HG02623 (cell line): ENCODE measurements at regions not wholly inside any gene's neighbourhood (a gene's known extent, or its start where the extent isn't known, plus 50 kb on each side); places are given as distances from the start of the nearest gene placed in this dataset.
"Not testable (repeated sequence)": the region's sequence is repeated elsewhere in the genome, so short reads cannot be mapped to it uniquely, and the experiment has no call there.

Source experiments
- ATAC-seq: cut with Tn5 transposase; IDR thresholded peaks from one replicate; pipeline ENCODE4 v1.9.1; 2021; ENCODE audit warnings: moderate library complexity; ENCODE audit not compliant: unreplicated experiment

DNA sequence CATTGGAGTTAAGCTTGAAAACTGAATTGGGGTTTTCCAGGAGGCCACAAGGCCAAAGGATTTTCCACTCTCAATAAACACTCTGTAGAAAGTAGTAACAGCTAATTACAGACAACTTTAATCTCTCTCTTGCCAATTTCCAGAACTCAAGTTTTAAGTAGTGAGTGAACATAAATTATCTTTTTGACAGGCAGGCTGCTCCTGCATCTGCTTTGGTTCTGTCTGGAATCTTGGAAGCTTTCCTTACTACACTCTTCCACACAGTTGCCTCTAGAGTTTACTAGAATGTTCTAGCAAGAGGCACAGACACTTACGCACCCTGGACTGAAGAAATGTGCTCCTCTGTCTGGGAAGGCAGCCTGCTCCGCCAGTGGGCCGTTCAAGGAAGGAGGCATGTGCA, 90.5 kb upstream of the WAC start:
- no peak for ATAC-seq

DNA sequence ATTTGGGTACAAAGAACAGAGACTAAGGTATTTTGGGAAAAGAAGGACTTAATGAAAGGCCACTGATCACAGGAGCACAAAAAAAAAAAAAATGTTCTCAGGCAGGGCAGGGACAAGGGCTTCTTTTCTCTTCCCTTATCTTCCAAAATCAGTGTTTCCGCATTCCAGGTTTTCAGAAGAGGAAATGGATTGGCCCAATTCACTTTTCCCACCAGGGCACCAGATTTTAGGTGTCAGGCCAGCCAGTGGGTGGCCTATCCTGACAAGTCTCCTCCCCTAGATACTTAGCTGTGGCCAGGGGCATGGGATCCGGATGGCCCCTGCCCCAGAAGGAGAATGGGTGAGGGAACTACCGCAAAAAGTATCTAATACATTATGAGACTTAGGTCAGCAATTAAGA, 88.9 kb upstream of the WAC start:
- ATAC-seq = no peak

DNA sequence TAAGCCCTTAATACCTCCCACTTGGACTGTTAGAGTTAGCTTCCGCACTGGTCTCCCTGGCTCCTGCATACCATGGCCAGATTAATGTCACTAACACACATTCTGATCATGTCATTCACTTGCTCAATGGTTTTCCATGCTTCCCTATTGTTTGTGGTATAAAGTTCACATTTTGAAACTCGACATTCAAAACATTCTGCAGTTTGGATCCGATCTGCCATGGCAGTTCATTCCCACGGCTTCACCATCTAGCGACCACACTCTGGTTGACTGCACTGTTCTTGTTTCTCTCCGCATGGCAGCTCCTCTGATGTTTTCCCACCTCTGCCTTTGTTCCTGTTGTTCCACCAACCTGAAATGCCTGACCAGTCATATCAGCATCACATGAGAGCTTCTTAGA, 87.4 kb upstream of the WAC start:
- ATAC-seq = no peak

DNA sequence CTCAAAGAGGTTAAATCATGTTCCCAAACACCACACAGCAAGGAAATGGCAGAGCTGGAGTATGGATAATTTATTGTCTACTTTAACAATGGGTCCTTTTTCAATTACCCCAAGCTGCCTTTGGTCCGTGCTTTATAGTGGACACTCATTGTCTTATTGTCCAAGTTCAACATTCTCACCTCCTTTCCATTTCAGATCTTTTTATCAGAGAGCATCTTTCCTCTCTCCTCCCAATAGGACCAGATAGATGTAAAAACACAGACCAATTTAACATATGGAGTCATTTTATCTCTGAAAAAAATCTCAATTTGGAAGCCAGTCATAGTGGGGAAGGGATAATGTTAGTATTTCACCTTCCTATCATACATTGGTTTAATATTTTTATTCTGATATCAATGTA, 83.5 kb upstream of the WAC start:
- no peak for ATAC-seq

DNA sequence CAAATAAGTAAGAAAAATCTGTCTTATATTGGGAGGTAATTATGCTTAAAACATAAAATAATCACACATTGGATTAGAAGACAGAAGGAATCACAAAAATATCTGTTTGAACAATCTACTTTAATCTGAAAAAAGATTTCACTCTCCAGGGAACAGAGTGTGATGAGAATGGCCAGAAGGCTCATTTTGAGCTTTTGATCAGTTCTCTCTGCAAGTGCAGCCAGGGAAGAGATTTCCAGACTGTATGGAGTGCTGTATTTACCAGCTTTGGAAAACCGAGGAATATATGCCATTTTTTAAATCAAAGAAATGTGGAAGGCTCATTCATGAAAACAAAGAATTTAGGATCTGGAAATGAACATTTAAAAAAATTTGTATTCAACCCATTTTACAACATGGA, 83.0 kb upstream of the WAC start:
- no peak for ATAC-seq

DNA sequence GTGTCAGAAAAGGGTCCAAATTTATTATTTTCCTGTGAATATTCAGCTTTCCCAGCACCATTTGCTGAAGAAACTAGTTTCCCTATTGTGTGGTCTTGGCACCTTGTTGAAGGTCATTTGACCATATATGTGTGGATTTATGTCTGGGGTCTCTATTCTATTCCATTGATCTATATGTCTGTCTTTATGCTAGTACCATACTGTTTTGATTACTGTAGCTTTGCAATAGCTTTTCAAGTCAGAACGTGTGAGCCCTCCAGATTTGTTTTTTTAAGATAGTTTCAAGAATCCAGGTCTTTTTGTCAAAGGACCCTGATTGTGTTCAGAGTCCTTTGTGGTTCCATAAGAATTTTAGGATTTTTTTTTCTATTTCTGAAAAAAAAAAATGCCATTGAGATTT, 79.0 kb upstream of the WAC start:
- no peak for ATAC-seq

DNA sequence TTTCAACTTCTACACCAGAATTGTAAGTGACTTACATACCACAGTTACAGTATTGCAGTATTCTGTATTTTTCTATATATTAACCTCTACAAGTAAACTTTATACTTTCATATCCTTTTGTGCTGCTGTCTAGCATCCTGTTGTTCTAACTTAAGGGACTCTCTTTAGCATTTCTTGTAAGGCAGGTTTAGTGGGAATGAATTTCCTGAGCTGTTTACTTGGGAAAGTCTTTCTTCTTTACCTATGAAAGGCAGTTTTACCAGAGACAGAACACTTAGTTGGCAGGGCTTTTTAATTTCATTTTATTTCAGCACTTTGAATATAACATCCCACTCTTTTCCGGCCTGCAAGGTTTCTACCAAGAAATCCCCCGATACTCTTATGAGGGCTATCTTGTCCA, 75.8 kb upstream of the WAC start:
- no peak for ATAC-seq

DNA sequence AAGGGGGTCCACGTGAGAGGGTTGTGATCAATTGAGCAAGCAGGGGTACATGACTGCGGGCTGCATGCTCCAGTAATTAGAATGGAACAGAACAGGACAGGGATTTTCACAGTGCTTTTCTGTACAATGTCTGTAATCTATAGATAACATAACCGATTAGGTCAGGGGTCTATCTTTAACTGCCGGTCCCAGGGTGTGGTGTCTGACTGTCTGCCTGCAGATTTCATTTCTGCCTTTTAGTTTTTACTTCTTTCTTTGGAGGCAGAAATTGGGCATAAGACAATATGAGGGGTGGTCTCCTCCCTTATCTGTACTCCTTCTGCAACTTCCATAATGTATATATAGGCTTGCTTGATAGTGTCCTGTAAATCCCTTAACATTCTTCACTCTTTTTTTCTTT, 75.0 kb upstream of the WAC start:
- ATAC-seq = not testable (repeated sequence)

DNA sequence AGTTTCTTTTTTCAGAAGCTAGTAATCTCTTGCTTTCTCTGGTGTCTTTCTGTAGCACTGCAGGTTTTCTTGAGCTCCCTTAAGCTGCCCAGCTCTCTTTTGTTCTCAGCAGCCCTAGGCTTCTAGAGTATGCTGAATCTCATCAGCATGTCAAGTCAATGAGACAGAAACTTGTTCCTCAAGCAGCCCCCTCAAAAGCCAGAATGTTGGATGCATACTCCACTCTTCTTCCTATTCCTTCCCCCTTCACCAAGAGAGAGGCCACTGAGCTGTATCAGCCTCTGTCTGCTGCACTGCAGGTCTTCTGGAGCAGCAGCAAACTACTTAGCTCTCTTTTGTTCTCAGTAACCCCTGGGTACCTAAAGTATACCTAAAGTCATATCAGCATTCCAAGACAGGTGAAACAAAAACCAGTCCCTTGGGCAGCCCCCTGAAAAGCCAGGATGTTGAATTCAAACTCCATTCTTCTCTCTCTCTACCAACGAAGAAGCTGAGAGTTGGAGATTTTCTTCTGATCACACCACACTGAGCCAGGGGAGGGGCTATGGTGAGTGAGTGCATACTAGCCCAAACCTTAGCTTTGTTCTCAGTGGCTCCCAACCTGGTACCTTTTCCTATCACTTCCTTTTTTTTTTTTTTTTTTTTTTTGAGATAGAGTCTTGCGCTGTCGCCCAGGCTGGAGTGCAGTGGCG, 73.3 kb upstream of the WAC start:
- no peak for ATAC-seq

DNA sequence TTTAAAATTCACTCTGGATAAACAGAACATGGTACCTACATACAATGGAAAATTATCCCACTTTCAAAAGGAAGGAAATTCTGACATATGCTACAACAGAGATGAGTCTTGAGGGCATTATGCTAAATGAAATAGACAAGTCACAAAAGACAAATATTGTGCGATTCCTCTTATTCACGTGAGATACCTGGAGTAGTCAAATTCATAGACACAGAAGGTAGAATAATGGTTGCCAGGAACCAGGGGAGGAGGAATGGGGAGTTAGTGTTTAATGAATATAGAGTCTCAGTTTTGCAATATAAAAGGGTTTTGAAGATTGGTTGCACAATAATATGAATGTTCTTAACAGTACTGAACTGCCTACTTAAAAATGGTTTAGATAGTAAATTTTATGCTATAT, 69.8 kb upstream of the WAC start:
- ATAC-seq = no peak

DNA sequence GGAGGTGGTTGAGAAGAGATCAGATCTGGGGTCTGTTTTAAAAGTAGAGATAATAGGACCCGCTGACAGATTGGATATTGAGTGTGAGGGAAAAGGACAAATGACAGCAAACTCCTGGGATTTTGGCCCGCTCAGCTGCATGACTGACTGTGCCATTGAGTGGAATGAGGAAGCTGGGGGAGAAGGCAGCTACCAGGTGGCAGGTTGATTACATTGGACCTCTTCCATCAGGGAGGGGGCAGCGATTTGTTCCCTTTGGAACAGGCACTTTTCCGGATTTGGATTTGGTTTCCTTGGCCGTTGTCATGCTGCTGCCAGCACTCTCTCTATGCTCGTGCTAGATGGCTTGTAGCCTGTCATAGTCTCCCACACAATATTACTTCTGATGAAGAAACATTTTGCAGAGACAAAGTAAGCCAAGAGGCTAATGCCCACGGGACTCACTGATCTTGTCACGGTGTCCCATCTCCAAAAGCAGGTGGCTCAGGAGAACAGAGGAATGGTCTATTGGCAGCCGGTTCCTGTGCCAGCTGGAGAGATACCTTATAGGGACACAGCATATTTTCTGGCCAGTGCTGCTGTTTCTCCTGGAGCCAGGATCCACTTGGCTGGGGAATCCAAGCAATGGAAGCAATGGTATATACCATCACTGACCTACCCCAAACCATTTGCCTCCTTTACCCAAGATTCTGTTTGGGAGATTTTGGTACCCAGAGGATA, 69.1 kb upstream of the WAC start:
- no peak for ATAC-seq

DNA sequence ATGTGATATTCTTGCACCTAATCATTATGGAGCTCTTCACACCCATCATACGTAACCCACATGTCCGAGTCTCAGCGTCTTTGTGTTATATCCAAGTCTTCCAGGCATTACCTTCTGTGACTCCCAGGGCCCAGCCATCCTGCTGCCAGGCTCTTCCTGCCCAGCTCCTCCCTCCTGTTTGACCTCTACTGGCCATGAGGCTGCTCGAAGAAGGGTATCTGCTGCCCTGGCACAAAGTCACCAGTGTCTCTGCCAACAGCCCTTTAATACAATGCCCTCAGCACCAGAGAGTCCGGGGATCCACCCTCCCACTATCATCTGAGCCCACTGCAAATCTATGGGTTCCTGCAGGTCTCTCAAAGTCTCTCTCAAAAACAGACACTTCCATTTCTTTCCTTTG, 65.3 kb upstream of the WAC start:
- no peak for ATAC-seq

DNA sequence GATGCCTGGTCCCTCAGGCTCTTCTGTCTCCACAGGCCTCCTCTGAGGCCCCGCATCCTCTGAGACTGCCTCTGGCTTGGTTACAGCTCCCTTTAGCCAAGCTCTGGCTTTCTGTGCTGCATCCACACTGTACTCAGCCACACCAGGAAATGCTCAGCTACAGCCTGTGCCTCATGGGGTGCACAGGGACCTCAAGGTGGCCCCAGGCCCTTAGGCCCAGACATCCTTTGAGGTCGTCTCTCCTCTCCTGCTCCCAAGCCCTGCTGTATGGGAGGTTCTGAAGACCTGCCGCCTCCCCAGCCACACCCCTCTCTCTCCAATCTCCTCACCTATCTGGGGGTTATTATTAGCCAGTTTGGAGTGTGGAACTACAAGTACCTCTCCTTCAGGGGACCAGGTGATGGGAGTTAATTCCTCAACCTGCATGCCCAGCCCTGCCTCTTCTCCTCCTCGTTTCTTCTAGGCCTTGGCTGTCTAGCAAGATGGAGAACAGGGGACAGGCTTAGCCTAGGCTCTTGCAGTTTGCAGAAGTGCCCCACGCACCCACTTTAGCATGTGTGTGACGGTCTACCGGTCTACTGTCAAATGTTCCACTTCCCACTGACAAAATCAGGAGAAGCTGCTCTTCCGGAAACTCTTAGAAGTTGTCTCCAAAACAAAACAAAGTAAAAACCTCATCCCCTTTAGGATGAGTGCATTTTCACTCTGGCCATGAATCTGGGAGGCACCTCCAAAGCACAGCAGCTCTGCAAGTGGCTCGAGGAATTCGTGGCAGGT, 64.0 kb upstream of the WAC start:
- ATAC-seq = no peak

DNA sequence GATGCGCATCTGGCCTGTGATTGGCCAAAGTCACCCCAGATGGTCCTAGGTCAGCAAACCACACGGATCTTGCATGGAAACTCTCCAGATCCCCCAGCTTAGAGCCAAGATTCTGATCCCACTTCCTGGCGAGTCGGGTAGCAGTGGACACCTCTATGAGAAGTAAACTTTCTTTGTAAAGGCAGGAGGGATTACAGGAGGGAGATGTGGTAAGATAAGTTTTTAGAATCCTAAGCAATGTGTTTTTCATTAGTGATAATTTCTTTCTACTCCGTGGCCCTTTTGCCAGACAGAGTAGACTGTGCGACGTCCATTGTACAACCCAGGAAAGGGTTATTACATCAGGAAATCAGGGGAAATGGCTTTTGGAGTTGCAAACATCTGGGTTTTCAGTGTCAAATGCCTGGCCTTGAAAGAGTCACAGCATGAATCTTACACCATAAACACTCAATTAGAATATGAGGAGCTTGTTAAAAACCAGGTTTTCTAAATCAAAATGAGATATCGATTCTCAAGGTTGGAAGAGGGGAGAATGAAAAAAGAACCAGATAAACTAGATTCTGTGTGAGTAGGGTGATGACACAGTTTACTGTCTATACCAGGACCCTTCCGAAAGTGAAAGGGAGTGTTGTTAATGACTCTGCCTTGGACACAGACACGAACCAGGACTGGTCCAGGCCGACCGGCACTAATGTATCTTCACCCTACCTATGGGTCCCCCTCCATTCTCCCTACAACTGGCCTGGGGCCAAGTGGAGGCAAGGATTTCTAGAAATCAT, 61.9 kb upstream of the WAC start:
- no peak for ATAC-seq

DNA sequence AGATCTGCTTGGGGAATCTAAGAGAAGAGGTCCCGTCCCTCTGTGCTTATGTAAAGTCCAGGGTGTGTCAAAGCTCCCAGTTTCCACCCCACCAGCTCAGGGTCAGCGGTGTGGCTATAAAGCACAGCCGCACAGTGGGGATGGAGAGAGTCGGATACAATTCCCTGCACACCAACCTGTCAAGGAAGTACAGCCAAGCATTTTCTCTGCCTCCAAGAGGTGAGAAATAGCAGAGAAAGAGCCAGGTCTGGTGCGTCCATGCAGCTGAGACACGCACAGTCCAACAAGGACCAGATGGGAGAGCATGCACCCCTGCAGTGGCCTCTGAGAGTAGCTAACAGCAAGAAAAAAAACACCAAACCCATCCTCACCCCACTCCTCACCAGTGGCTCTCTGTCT, 61.3 kb upstream of the WAC start:
- ATAC-seq = no peak

DNA sequence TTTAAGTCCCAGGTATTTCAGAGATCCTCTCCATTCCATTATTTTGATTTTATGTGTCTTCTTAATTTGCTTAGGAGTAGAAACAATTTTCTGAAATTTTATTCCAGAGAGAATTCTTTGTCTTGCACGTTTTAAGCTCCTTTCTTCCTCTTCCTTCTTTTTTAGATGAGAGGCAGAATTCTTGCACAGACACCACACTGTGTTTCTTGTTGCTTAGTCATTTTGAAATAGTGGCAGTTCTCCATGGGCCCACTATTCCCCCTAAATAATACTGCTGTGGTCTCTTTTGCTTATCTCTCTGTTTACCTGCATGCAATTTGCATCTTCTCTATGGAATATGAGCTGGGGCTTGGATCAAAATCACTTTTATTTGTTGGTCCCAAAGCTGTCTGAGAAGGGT, 54.3 kb upstream of the WAC start:
- ATAC-seq = no peak

DNA sequence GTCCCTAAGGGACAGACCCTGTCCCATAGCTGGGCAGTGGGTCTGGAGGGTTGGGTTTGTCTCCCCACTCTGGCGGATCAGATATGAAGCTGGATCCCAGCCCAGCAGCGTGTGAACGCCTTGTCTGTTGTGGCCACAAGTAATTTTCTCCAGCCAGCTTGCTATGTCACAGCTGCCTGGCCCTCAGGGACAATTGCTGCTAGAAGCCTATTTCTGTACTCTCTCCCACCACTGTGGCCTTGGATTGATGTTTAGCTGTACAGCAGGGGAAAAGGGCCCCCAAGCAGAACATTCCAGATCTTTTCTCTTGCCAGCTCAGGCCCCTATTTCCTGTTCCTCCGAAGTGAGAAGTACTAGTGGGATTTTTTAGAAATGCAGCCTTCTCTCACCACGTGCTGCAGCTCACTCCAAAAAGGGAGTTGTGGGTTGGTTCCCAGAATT, 53.5 kb upstream of the WAC start:
- no peak for ATAC-seq

DNA sequence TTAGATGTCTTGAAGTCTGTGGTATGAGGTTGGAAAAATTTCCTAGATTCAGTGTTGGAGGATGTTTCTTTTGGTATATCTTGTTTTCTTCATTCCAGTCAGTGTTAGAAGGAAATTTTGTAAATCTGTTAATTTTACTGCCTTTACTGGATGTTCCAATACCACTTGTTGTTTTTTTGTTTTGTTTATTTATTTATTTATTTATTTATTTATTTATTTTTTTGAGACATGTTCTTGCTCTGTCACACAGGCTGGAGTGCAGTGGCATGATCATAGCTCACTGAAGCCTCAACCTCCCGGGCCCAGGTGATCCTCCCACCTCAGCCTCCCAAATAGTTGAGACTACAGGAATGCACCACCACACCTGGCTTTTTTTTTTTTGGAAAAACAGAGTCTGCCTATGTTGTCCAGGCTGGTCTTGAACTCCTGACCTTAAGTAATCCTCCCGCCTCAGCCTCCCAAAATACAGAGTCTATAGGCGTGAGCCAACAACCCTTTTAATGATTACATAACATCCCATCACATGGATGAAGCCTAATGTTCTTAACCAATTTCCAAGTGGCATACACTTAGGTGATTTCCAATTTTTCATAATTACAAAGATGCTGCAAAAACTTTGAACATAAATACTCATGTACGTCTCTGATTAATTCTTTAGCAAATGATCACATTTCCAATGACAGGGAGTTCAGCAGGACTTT, 52.8 kb upstream of the WAC start:
- ATAC-seq = no peak

DNA sequence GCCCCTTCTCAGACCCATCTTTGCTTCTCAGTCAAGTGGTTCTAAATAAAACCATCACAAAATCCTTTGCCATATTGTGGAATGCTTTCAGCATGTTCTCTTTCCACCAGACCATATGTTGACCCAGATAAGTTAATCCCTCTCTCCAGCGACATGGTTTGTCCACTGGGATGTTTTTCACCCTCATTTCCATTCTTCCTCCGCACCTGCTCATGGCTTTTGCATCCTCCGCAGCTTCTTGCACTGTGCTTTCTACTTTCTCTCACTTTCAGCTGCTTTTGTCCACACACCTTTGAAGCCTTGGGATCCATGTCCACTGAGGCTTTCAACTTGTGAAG, 52.3 kb upstream of the WAC start:
- no peak for ATAC-seq

DNA sequence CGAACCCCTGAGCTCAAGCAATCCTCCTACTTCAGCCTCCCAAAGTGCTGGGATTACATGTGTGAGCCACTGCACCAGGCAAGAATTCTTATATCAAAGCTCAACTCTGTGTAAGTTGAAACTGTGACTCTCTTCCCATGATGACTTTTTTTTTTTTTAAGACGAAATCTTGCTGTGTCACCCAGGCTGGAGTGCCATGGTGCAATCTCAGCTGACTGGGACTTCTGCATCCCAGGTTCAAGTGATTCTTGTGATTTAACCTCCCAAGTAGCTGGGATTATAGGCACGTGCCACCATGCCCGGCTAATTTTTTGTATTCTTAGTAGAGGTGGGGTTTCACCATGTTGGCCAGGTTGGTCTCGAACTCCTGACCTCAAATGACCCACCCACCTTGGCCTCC, 51.6 kb upstream of the WAC start:
- ATAC-seq = not testable (repeated sequence)

DNA sequence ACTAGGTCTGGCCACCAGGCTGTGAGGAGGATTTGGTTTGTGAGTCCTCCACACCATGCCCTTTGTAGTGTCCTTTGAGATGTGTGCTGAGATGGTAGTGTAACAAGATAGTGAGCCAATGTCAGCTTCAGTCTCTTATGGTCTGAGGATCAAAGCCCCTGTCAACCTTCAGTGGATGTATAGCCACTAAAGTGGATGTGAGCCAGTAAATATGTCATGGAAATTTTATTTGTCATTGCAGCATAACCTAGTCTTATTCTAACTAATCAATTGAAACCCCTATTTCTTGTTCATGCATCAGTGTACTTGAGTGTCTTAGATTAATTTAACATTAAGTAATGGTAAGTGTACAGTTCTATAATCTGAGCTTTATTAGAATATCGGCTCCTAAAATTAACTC, 51.0 kb upstream of the WAC start:
- ATAC-seq = no peak
